ENCODE measurements at regions not wholly inside any gene's neighbourhood (a gene's known extent, or its start where the extent isn't known, plus 50 kb on each side); places are given as distances from the start of the nearest gene placed in this dataset.

DNA sequence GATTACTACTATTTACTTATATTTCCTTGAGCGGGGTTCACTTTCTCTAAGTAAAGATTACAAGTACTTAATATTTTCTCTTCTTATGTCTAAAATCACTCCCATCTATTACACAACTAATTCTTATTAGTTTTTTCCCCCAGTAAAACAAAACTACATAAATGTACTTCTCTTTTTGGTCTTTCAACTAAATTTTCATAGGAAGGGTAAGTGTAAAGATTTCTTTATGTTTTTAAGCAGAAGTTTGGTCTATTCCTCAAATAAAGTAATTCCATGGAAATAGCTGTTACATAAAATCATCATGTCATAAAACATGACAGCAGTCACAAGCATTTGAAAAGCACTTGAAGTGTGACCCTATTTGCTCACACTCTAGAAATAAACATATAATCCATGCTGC is 249.0 kb downstream of the ZEB2 start:
- H3K4me3 ChIP-seq (ENCODE audit: low read depth, low read length), result no peak overlapping the region

GRCh38 chr2:144268036-144268678 is 251.8 kb downstream of the ZEB2 start:
- H3K4me3 ChIP-seq (ENCODE audit: low read depth, low read length), result no peak overlapping the region

More for the DNA sequence above, 249.0 kb downstream of the ZEB2 start:
- no peak for TF ChIP-seq CTCF (IDR thresholded peaks at IDR 0.05; ENCODE audit: low read depth, low read length)

DNA sequence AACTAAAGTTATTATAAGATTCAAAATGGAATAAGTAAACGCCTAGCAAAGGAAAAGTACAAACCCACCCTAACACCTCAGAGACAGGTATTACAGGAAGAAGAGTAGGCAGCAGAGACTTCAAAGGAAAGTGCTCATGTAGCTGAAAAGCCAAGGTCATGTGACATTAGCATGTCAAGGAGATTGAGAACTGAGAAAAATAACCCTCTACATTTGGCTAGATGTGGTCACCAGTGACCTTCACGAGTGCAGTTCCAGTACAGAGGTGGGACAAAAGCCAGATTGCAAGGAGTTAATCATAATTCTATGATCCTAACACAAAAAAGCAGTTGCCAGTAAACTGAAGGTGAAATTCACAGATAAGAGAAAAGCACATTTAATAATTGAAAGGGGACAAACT is 252.7 kb downstream of the ZEB2 start:
- TF ChIP-seq CTCF (IDR thresholded peaks at IDR 0.05; ENCODE audit: low read depth, low read length), result no peak
- no peak overlapping the region for H3K4me3 ChIP-seq (ENCODE audit: low read depth, low read length)

More at GRCh38 chr2:144268036-144268678, 251.8 kb downstream of the ZEB2 start:
- no peak for TF ChIP-seq CTCF (IDR thresholded peaks at IDR 0.05; ENCODE audit: low read depth, low read length)

- no peak overlapping the region for H3K4me3 ChIP-seq (ENCODE audit: low read depth, low read length)
- no peak for TF ChIP-seq CTCF (IDR thresholded peaks at IDR 0.05; ENCODE audit: low read depth, low read length)
Observed at GRCh38 chr2:144265654-144266053, 254.3 kb downstream of the ZEB2 start.

GRCh38 chr2:144261966-144262365 is 258.0 kb downstream of the ZEB2 start:
- TF ChIP-seq CTCF (IDR thresholded peaks at IDR 0.05; ENCODE audit: low read depth, low read length), result no peak

DNA sequence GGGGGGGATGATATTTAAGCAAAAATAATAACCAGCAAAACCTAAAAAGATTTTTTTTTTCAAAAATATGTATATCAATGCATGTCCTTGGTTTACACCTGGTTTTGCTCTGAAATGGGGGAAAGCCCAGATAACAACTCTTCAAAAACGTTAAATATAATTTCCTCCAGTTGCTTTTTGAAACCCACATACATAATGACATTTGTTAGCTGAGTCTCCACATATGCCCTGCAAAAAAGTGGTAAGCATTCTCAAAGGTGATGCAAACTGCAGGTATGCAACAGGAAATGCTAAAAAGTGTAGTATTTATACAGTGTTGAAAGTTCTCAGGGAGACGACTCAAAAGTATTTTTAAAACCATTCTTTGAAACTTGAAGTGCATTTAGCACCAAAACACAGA is 258.6 kb downstream of the ZEB2 start:
- no peak overlapping the region for H3K4me3 ChIP-seq (ENCODE audit: low read depth, low read length)
- TF ChIP-seq CTCF (IDR thresholded peaks at IDR 0.05; ENCODE audit: low read depth, low read length), result no peak

More at GRCh38 chr2:144261966-144262365, 258.0 kb downstream of the ZEB2 start:
- no peak overlapping the region for H3K4me3 ChIP-seq (ENCODE audit: low read depth, low read length)

- no peak for TF ChIP-seq CTCF (IDR thresholded peaks at IDR 0.05; ENCODE audit: low read depth, low read length)
- H3K4me3 ChIP-seq (ENCODE audit: low read depth, low read length), result no peak overlapping the region
Observed at GRCh38 chr2:144259332-144259731, 260.6 kb downstream of the ZEB2 start.
